ENCODE measurements at regions not wholly inside any gene's neighbourhood (a gene's known extent, or its start where the extent isn't known, plus 50 kb on each side); places are given as distances from the start of the nearest gene placed in this dataset.

- no peak for DNase-seq (ENCODE audit: low read depth)
- no peak for TF ChIP-seq CTCF (conservative IDR thresholded peaks at IDR 0.05; ENCODE audit: low read depth, low read length)
- H3K4me3 ChIP-seq (ENCODE audit: low read depth, low read length), result no peak overlapping the region
Measured at GRCh38 chr1:199307496-199308264, 668.8 kb downstream of the PTPRC start.

GRCh38 chr1:199308349-199308846, 669.6 kb downstream of the PTPRC start:
- no peak for TF ChIP-seq CTCF (conservative IDR thresholded peaks at IDR 0.05; ENCODE audit: low read depth, low read length)

GRCh38 chr1:199310708-199311107, 671.9 kb downstream of the PTPRC start:
- no peak for TF ChIP-seq CTCF (conservative IDR thresholded peaks at IDR 0.05; ENCODE audit: low read depth, low read length)
- DNase-seq (ENCODE audit: low read depth), result no peak
- no peak overlapping the region for H3K4me3 ChIP-seq (ENCODE audit: low read depth, low read length)

More at GRCh38 chr1:199308349-199308846, 669.6 kb downstream of the PTPRC start:
- no peak for DNase-seq (ENCODE audit: low read depth)
- H3K4me3 ChIP-seq (ENCODE audit: low read depth, low read length), result no peak overlapping the region

- TF ChIP-seq CTCF (conservative IDR thresholded peaks at IDR 0.05; ENCODE audit: low read depth, low read length), result no peak
- no peak overlapping the region for H3K4me3 ChIP-seq (ENCODE audit: low read depth, low read length)
- DNase-seq (ENCODE audit: low read depth), result no peak
Measured at GRCh38 chr1:199311478-199312262, 672.8 kb downstream of the PTPRC start.

GRCh38 chr1:199312626-199313025, 673.8 kb downstream of the PTPRC start:
- TF ChIP-seq CTCF (conservative IDR thresholded peaks at IDR 0.05; ENCODE audit: low read depth, low read length), result no peak
- H3K4me3 ChIP-seq (ENCODE audit: low read depth, low read length), result no peak overlapping the region
- DNase-seq (ENCODE audit: low read depth), result no peak

- H3K4me3 ChIP-seq (ENCODE audit: low read depth, low read length), result no peak overlapping the region
- no peak for TF ChIP-seq CTCF (conservative IDR thresholded peaks at IDR 0.05; ENCODE audit: low read depth, low read length)
Measured at GRCh38 chr1:199313444-199313843, 674.6 kb downstream of the PTPRC start.

More at GRCh38 chr1:199313444-199313843, 674.6 kb downstream of the PTPRC start:
- DNase-seq (ENCODE audit: low read depth), result no peak

Measured in epithelial cell of proximal tubule (primary cell).